C4-2B (cell line): ENCODE measurements at regions not wholly inside any gene's neighbourhood (a gene's known extent, or its start where the extent isn't known, plus 50 kb on each side); places are given as distances from the start of the nearest gene placed in this dataset.
"Not testable (repeated sequence)": the region's sequence is repeated elsewhere in the genome, so short reads cannot be mapped to it uniquely, and the experiment has no call there.

Experiments used
- H3K27ac ChIP-seq: fragments of 450-650 bp; 2 replicates; pipeline ENCODE4 v1.5.1; 2017
- CTCF ChIP-seq: fragments of 450-650 bp; conservative IDR thresholded peaks from 2 replicates; pipeline ENCODE4 v1.5.1; 2017; ENCODE audit warnings: mild to moderate bottlenecking
- ZFX ChIP-seq: fragments of 450-650 bp; IDR thresholded peaks from 2 replicates; pipeline ENCODE4 v1.6.1; 2017

- no peak overlapping the region for H3K27ac ChIP-seq
- TF ChIP-seq CTCF (no peak), ZFX (no peak)
Measured at GRCh38 chr6:90677440-90677839, 90.6 kb upstream of the MAP3K7 start.

GRCh38 chr6:90676516-90677300 lies 89.8 kb upstream of the MAP3K7 start:
- TF ChIP-seq CTCF = no peak
- H3K27ac ChIP-seq = no peak overlapping the region

GRCh38 chr6:90675107-90675506 lies 88.2 kb upstream of the MAP3K7 start:
- not testable (repeated sequence) for H3K27ac ChIP-seq

GRCh38 chr6:90674077-90674476 lies 87.2 kb upstream of the MAP3K7 start:
- H3K27ac ChIP-seq = not testable (repeated sequence)

GRCh38 chr6:90669846-90670245 lies 83.0 kb upstream of the MAP3K7 start:
- H3K27ac ChIP-seq = peak overlapping the region; percentile 47
- no peak for TF ChIP-seq CTCF
- no peak for TF ChIP-seq ZFX

GRCh38 chr6:90669420-90669819 lies 82.5 kb upstream of the MAP3K7 start:
- no peak overlapping the region for H3K27ac ChIP-seq
- TF ChIP-seq ZFX (no peak), CTCF (no peak)

- no peak overlapping the region for H3K27ac ChIP-seq
Measured at GRCh38 chr6:90668141-90668540, 81.3 kb upstream of the MAP3K7 start.

GRCh38 chr6:90663873-90664272 lies 77.0 kb upstream of the MAP3K7 start:
- no peak for TF ChIP-seq CTCF
- no peak for TF ChIP-seq ZFX
- H3K27ac ChIP-seq = no peak overlapping the region

More at GRCh38 chr6:90668141-90668540, 81.3 kb upstream of the MAP3K7 start:
- no peak for TF ChIP-seq ZFX
- TF ChIP-seq CTCF = no peak
